PFSK-1 (cell line): ENCODE measurements at regions not wholly inside any gene's neighbourhood (a gene's known extent, or its start where the extent isn't known, plus 50 kb on each side); places are given as distances from the start of the nearest gene placed in this dataset.

Experiments
- FOXP2 ChIP-seq: optimal IDR thresholded peaks from 2 replicates; pipeline ENCODE3; 2011; ENCODE audit warnings: borderline replicate concordance, control low read depth, inconsistent platforms; ENCODE audit not compliant: insufficient read depth; ENCODE audit errors: extremely low read length, extremely low read depth
- POLR2AphosphoS5 ChIP-seq: IDR thresholded peaks from 2 replicates; pipeline ENCODE4 v1.6.1; 2012; ENCODE audit warnings: low read depth, mild to moderate bottlenecking, control low read depth, low read length, moderate library complexity
- SIN3A ChIP-seq: IDR thresholded peaks from 2 replicates; pipeline ENCODE4 v1.6.1; 2012; ENCODE audit warnings: mild to moderate bottlenecking, low read length, moderate library complexity, borderline replicate concordance; ENCODE audit not compliant: insufficient read depth
- TAF1 ChIP-seq: IDR thresholded peaks from 2 replicates; pipeline ENCODE4 v1.6.1; 2012; ENCODE audit warnings: low read length, control low read depth, borderline replicate concordance; ENCODE audit not compliant: insufficient read depth
- TF ChIP-seq, protein P1 (sequence below), 2 experiments: IDR thresholded peaks; 2 replicates each; pipeline versions ENCODE4 v1.6.1 to v1.8.0; 2011 to 2012; ENCODE audit warnings: low read depth in 2 of 2, low read length in 2 of 2, control low read depth in 1 of 2, inconsistent platforms in 1 of 2, mild to moderate bottlenecking in 1 of 2, moderate library complexity in 1 of 2; ENCODE audit not compliant: insufficient read depth in 1 of 2

DNA sequence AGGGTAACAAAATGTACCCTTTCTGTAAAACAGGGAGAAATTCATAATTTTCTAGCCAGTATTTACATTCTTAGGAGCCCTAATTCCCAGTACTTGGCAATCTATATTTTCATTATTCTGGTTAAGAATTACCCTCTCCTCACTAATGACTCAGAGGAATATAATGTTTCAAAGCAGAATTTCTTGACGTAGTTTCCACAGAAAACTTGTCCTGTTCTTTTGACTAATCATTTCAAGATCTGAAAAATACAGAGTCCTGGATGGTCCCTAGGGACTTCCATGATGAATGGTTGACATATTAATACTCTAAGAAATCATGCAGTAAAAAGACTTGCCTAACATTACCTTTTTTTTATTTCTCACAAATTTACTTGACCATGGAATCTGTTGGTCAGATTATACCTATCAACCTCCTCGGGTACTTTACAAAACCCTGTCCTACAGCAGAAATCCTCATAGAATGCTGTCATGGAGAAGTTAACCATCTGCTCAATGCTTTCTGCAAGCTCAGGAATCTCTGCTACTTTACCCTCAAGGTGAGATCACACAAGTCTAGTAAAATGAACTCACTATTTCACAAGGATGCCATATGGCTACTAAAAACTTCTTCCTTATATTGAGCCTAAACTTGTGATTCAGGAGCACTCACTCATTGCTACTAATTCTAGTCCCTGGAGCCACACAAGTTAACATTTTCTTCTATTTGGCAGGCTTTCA, 202.1 kb upstream of the CNR1 start:
- TF ChIP-seq, protein P1, sequence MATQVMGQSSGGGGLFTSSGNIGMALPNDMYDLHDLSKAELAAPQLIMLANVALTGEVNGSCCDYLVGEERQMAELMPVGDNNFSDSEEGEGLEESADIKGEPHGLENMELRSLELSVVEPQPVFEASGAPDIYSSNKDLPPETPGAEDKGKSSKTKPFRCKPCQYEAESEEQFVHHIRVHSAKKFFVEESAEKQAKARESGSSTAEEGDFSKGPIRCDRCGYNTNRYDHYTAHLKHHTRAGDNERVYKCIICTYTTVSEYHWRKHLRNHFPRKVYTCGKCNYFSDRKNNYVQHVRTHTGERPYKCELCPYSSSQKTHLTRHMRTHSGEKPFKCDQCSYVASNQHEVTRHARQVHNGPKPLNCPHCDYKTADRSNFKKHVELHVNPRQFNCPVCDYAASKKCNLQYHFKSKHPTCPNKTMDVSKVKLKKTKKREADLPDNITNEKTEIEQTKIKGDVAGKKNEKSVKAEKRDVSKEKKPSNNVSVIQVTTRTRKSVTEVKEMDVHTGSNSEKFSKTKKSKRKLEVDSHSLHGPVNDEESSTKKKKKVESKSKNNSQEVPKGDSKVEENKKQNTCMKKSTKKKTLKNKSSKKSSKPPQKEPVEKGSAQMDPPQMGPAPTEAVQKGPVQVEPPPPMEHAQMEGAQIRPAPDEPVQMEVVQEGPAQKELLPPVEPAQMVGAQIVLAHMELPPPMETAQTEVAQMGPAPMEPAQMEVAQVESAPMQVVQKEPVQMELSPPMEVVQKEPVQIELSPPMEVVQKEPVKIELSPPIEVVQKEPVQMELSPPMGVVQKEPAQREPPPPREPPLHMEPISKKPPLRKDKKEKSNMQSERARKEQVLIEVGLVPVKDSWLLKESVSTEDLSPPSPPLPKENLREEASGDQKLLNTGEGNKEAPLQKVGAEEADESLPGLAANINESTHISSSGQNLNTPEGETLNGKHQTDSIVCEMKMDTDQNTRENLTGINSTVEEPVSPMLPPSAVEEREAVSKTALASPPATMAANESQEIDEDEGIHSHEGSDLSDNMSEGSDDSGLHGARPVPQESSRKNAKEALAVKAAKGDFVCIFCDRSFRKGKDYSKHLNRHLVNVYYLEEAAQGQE (IDR thresholded peaks at IDR 0.05; ENCODE audit: insufficient read depth in 1 of 2, low read depth in 2 of 2, low read length in 2 of 2): no peak
- no peak for TF ChIP-seq SIN3A
- TF ChIP-seq TAF1: no peak
- no peak for TF ChIP-seq FOXP2
- no peak for TF ChIP-seq POLR2AphosphoS5

DNA sequence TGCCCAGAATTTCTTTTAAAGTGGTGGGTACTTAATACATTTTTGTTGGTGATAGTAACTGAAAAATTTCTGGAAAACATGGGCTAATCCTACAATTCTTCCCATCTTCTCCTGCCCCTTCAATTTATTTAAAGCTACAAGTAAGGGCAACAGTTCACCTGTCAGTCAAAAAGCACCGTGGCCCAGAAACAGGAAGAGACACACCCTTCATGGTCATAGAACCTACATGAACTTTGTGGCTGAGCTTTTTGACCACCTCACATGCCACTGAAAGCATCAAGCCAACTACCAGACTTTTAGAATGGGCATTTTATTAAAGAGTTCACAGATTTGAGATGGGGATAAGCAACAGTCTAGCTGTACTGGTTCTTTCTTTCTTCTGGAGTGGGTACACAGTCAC, 201.1 kb upstream of the CNR1 start:
- TF ChIP-seq TAF1: no peak
- no peak for TF ChIP-seq SIN3A
- no peak for TF ChIP-seq FOXP2
- TF ChIP-seq, protein P1 (IDR thresholded peaks at IDR 0.05; ENCODE audit: insufficient read depth in 1 of 2, low read depth in 2 of 2, low read length in 2 of 2): no peak
- no peak for TF ChIP-seq POLR2AphosphoS5

DNA sequence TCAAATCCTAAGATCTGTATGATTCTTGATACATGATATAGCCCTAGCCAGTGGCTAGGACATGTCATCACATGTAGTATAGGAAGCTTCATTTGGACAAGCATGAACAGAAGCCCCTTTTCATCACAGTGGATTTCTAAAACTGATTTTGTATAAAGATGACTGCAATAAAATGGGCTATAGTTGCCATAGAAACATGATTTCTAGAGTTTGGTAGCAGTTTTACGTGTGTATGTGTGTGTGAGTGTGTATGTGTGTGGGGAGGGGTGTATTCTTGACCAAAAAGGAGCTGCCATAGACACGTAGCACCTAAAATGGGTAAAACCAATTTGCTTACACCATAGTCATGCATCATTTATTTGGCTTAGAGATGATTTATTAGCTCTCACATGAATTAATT, 200.5 kb upstream of the CNR1 start:
- no peak for TF ChIP-seq TAF1
- TF ChIP-seq POLR2AphosphoS5: no peak
- no peak for TF ChIP-seq SIN3A
- TF ChIP-seq FOXP2: no peak
- TF ChIP-seq, protein P1 (IDR thresholded peaks at IDR 0.05; ENCODE audit: insufficient read depth in 1 of 2, low read depth in 2 of 2, low read length in 2 of 2): no peak

DNA sequence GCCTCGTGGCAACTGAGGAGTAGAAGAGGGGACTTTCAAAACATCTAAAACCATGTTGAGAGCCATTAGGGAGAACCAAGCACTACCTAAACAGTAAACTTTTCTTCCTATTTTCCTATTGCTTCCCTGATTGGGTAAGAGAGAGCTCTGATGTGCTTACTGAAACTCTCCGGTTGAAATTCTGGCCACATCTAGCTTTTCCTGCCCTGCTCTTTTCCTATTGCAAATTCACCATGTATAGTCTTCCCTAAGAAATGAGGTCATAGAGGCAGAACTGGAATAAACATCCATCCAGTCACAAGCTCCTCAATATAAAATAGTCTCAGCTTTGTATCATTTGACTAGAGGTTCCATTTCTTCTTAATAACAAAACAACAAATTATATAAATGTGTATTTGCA, 199.5 kb upstream of the CNR1 start:
- no peak for TF ChIP-seq POLR2AphosphoS5
- TF ChIP-seq SIN3A: no peak
- TF ChIP-seq TAF1: no peak
- TF ChIP-seq, protein P1 (IDR thresholded peaks at IDR 0.05; ENCODE audit: insufficient read depth in 1 of 2, low read depth in 2 of 2, low read length in 2 of 2): no peak
- TF ChIP-seq FOXP2: no peak

DNA sequence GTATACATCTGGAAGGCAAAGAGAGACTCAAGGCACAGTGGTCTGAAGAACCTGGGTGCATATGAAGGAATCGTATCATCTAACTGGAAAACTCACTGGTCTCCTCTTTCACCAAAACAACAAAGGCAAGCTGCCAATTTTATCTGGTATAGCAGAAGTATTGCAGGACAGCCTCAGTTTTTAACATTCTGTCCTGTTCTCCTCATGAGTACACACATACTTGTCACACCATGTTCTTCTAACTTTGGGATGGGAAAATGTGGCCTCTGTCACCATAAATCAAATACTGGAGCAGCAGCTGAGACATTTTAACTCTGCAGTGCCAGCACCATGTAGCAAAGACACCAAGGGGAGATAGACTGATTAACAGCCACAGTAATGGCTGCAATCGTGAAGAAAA, 199.1 kb upstream of the CNR1 start:
- TF ChIP-seq TAF1 (no peak), SIN3A (no peak), POLR2AphosphoS5 (no peak), FOXP2 (no peak)
- TF ChIP-seq, protein P1 (IDR thresholded peaks at IDR 0.05; ENCODE audit: insufficient read depth in 1 of 2, low read depth in 2 of 2, low read length in 2 of 2): no peak
